K562 (cell line): ENCODE measurements at regions not wholly inside any gene's neighbourhood (a gene's known extent, or its start where the extent isn't known, plus 50 kb on each side); places are given as distances from the start of the nearest gene placed in this dataset.

Experiments
- ATAC-seq: fragments of 200-7000 bp; cut with Tn5 transposase; 3 replicates; pipeline ENCODE4 v1.9.1; 2020; ENCODE audit warnings: moderate library complexity
- BruUV-seq: library from RNA; stranded (reverse); fragments of 400-500 nt; replicated peaks from 2 replicates; lab custom pipeline; 2021; lab: Mats Ljungman, UMichigan
- CTCF ChIA-PET: fragments of 300-600 bp; formaldehyde crosslinking; extraction: SDS; loops from one replicate; lab custom pipeline; 2021; ENCODE audit warnings: low intra/inter-chr PET ratio; lab: Yijun Ruan, JAX
- POLR2A ChIA-PET: fragments of 300-600, 350-650 bp; sonication (Branson Sonifier 250); formaldehyde crosslinking; extraction: SDS; loops from one replicate; lab custom pipeline; 2021; ENCODE audit warnings: antibody characterized with exemption, inconsistent platforms; lab: Yijun Ruan, JAX
- DNase-seq, 4 experiments: peaks; one replicate each; pipeline versions ENCODE4 v3.0.0 to v3.0.0-alpha.2; 2011 to 2018; ENCODE audit warnings: low spot score in 3 of 4, mixed read lengths in 3 of 4; ENCODE audit errors: extremely low read depth in 1 of 4
- FAIRE-seq: peaks from 2 replicates; lab custom pipeline; 2011; peaks lifted over from hg19 to GRCh38; lab: Jason Lieb, UNC
- H2AFZ ChIP-seq: 2 replicates; pipeline ENCODE4 v1.6.0; 2011; ENCODE audit warnings: low read depth, low read length, control low read depth, inconsistent platforms
- H3K27ac ChIP-seq: fragments of 200-600 bp; 3 replicates; pipeline ENCODE4 v1.8.0; 2011; ENCODE audit warnings: low read depth, mild to moderate bottlenecking, control low read depth, inconsistent platforms, low read length, moderate library complexity, mixed read lengths; ENCODE audit errors: extremely low read depth
- H3K27me3 ChIP-seq, 2 experiments: fragments of 300-600 bp in 1 of 2; 2 replicates in 1 of 2; 3 replicates in 1 of 2; pipeline versions ENCODE4 v1.6.0 to v1.8.0; 2011; ENCODE audit warnings: inconsistent platforms in 2 of 2, low read length in 2 of 2, mild to moderate bottlenecking in 1 of 2, mixed read lengths in 1 of 2, moderate library complexity in 1 of 2; ENCODE audit not compliant: control insufficient read depth in 2 of 2, insufficient read depth in 2 of 2
- H3K36me3 ChIP-seq: fragments of 300-600 bp; 3 replicates; pipeline ENCODE4 v1.8.0; 2011; ENCODE audit warnings: mild to moderate bottlenecking, low read length, inconsistent platforms; ENCODE audit not compliant: control insufficient read depth, insufficient read depth
- H3K4me1 ChIP-seq, 2 experiments: fragments of 200-600 bp in 1 of 2; replicated peaks in 1 of 2; 2 replicates in 1 of 2; 3 replicates in 1 of 2; pipeline versions ENCODE4 v1.5.1 to v1.8.0; 2011; ENCODE audit warnings: inconsistent platforms in 2 of 2, low read length in 2 of 2, mild to moderate bottlenecking in 1 of 2, mixed read lengths in 1 of 2, moderate library complexity in 1 of 2; ENCODE audit not compliant: control insufficient read depth in 2 of 2, insufficient read depth in 2 of 2
- H3K4me2 ChIP-seq: 2 replicates; pipeline ENCODE4 v1.6.1; 2011; ENCODE audit warnings: low read length, control low read depth, inconsistent platforms, mixed read lengths; ENCODE audit not compliant: insufficient read depth
- H3K4me3 ChIP-seq: fragments of 200-600 bp; sonication (generic), shearing (Covaris generic); 2 replicates; pipeline ENCODE4 v1.5.1; 2016; ENCODE audit warnings: control low read depth, inconsistent platforms
- H3K79me2 ChIP-seq: fragments of 200-600 bp; 3 replicates; pipeline ENCODE4 v1.8.0; 2011; ENCODE audit warnings: low read length, inconsistent platforms; ENCODE audit not compliant: control insufficient read depth, insufficient read depth
- H3K9ac ChIP-seq, 2 experiments: 2 replicates each; pipeline versions ENCODE4 v1.6.0 to v1.6.1; 2011; ENCODE audit warnings: low read depth in 2 of 2, low read length in 2 of 2, control low read depth in 1 of 2, inconsistent platforms in 1 of 2, mild to moderate bottlenecking in 1 of 2, mixed read lengths in 1 of 2; ENCODE audit not compliant: insufficient read depth in 1 of 2
- H3K9me1 ChIP-seq: one replicate; pipeline ENCODE4 v1.6.0; 2011; ENCODE audit warnings: inconsistent platforms, mild to moderate bottlenecking, low read length, moderate library complexity; ENCODE audit not compliant: control insufficient read depth, insufficient read depth
- H3K9me3 ChIP-seq: replicated peaks from 2 replicates; pipeline ENCODE4 v1.5.1; 2011; ENCODE audit warnings: low read depth, low read length, inconsistent platforms; ENCODE audit not compliant: control insufficient read depth, insufficient read depth
- H4K20me1 ChIP-seq: replicated peaks from 2 replicates; pipeline ENCODE4 v1.6.1; 2011; ENCODE audit warnings: low read length, inconsistent platforms, mixed read lengths; ENCODE audit not compliant: control insufficient read depth, insufficient read depth
- CBX5 ChIP-seq: IDR thresholded peaks from 2 replicates; pipeline ENCODE4 v1.6.1; 2014; ENCODE audit warnings: low read depth, borderline replicate concordance
- CEBPB ChIP-seq: fragments of 450-650 bp; IDR thresholded peaks from 2 replicates; pipeline ENCODE4 v1.6.1; 2016; ENCODE audit warnings: missing genetic modification characterization, missing compliant biosample characterization
- FOXM1 ChIP-seq, 2 experiments: fragments of 450-650 bp in 1 of 2; sonication (generic) in 1 of 2; formaldehyde crosslinking in 1 of 2; IDR thresholded peaks; 2 replicates each; pipeline versions ENCODE4 v1.6.1 to v1.9.0; 2017 to 2022; ENCODE audit warnings: low read depth in 2 of 2, mild to moderate bottlenecking in 2 of 2, missing genetic modification reagents in 1 of 2, moderate library complexity in 1 of 2
- KDM1A ChIP-seq, 2 experiments: fragments of 450-650 bp; IDR thresholded peaks; 2 replicates each; pipeline ENCODE4 v1.6.1; 2016; ENCODE audit warnings: mild to moderate bottlenecking in 2 of 2
- TEAD2 ChIP-seq: fragments of 450-650 bp; IDR thresholded peaks from 2 replicates; pipeline ENCODE4 v1.6.1; 2016; ENCODE audit warnings: missing genetic modification characterization, control low read depth, missing compliant biosample characterization
- ZKSCAN1 ChIP-seq: fragments of 150-350 bp; IDR thresholded peaks from 2 replicates; pipeline ENCODE4 v1.6.1; 2016; ENCODE audit warnings: low read depth, low read length
- ZNF165 ChIP-seq: fragments of 250-450 bp; sonication (Bioruptor Pico); IDR thresholded peaks from 2 replicates; pipeline ENCODE4 v1.4.0; 2020; ENCODE audit warnings: borderline replicate concordance
- ZNF347 ChIP-seq: fragments of 450-650 bp; formaldehyde crosslinking; IDR thresholded peaks from 2 replicates; pipeline ENCODE4 v1.4.0; 2020; ENCODE audit warnings: low read depth, mild to moderate bottlenecking, moderate library complexity
- ZNF436 ChIP-seq: fragments of 250-450, 450-650 bp; sonication (Bioruptor Pico); formaldehyde crosslinking; IDR thresholded peaks from 2 replicates; pipeline ENCODE4 v1.7.0; 2020; ENCODE audit warnings: mild to moderate bottlenecking
- in situ Hi-C: fragments of 300-500 bp; cut with MboI; formaldehyde crosslinking; loops from 4 replicates; pipeline ENCODE4 v1.15.0; 2018; ENCODE audit warnings: inconsistent platforms, mixed read lengths
- intact Hi-C: fragments of 100-400 bp; cut with micrococcal nuclease; formaldehyde crosslinking; loops from 2 replicates; pipeline ENCODE4 v1.14.2; 2022
- TF ChIP-seq, protein P1 (sequence below), 2 experiments: IDR thresholded peaks in 1 of 2; conservative IDR thresholded peaks in 1 of 2; 2 replicates each; pipeline ENCODE4 v1.6.1; 2016; ENCODE audit warnings: low read depth in 2 of 2, mild to moderate bottlenecking in 1 of 2, missing compliant biosample characterization in 1 of 2, missing genetic modification characterization in 1 of 2, moderate library complexity in 1 of 2
- TF ChIP-seq, protein P2 (sequence below), 2 experiments: fragments of 450-650 bp in 1 of 2; sonication (generic) in 1 of 2; formaldehyde crosslinking; conservative IDR thresholded peaks; 2 replicates each; pipeline versions ENCODE4 v1.4.0 to v1.8.1; 2020 to 2022; ENCODE audit warnings: mild to moderate bottlenecking in 1 of 2, missing genetic modification reagents in 1 of 2
- TF ChIP-seq, protein P3 (sequence below): sonication (generic); formaldehyde crosslinking; IDR thresholded peaks from 2 replicates; pipeline ENCODE4 v1.8.0; 2022; ENCODE audit warnings: mild to moderate bottlenecking, missing genetic modification reagents
- TF ChIP-seq, protein P4 (sequence below): fragments of 450-650 bp; IDR thresholded peaks from 2 replicates; pipeline ENCODE4 v1.7.1; 2018; ENCODE audit warnings: mild to moderate bottlenecking, low read depth; ENCODE audit not compliant: partially characterized antibody

DNA sequence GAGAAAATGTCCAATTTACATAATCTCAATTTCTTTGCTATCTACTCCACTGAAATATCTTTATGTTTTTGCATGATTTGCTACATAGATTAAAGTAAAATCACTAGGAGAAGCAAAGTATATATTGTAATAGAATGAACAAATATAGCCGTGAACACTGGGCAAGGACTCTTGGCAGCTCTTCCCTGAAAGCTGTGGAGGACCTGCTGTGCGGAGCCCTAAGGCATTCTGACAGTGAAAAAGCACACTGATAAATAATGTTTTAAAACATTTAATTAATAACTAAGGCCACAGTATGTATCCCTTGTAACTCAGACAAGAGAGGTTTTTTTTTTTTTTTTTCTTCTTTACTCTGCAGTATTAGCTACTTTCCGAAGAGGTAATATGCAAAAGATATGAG is 256.1 kb upstream of the DPYD start (continued):
- TF ChIP-seq, protein P1, sequence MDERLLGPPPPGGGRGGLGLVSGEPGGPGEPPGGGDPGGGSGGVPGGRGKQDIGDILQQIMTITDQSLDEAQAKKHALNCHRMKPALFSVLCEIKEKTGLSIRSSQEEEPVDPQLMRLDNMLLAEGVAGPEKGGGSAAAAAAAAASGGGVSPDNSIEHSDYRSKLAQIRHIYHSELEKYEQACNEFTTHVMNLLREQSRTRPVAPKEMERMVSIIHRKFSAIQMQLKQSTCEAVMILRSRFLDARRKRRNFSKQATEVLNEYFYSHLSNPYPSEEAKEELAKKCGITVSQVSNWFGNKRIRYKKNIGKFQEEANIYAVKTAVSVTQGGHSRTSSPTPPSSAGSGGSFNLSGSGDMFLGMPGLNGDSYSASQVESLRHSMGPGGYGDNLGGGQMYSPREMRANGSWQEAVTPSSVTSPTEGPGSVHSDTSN (CRISPR knock-in tag; IDR thresholded peaks at IDR 0.05; ENCODE audit: low read depth): no peak
- TF ChIP-seq, protein P1 (tag; conservative IDR thresholded peaks at IDR 0.05; ENCODE audit: low read depth): no peak
- TF ChIP-seq ZNF165 (CRISPR knock-in tag): no peak
- TF ChIP-seq FOXM1 (IDR thresholded peaks at IDR 0.05; ENCODE audit: low read depth): no peak
- TF ChIP-seq FOXM1 (CRISPR knock-in tag; IDR thresholded peaks at IDR 0.05; ENCODE audit: low read depth): no peak
- TF ChIP-seq, protein P2, sequence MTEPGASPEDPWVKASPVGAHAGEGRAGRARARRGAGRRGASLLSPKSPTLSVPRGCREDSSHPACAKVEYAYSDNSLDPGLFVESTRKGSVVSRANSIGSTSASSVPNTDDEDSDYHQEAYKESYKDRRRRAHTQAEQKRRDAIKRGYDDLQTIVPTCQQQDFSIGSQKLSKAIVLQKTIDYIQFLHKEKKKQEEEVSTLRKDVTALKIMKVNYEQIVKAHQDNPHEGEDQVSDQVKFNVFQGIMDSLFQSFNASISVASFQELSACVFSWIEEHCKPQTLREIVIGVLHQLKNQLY (CRISPR knock-in tag; conservative IDR thresholded peaks at IDR 0.05): no peak
- TF ChIP-seq ZNF436: no peak
- no peak for TF ChIP-seq ZNF347 (CRISPR knock-in tag)
- TF ChIP-seq CEBPB (tag): no peak

DNA sequence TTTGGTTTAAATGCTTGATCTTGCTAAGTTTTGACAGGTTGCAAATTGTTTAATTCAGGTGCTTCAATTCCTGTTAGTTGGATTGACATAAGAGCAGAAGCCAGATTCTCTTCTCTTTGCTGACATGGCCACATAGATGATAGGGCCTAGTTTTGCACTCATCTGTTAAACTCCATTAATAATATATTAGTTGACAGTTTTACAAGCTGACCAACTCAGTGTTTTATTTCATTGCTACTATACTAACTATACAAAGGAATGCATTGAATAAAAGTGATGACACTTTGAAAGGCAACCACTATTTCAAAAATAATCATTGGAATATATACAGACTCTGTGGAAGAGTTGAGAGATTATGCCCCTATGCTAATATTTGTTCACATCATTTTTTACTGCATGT is 255.6 kb upstream of the DPYD start:
- no peak for ATAC-seq
- no peaks in the 10 kb centered on the region for H4K20me1 ChIP-seq
- H3K4me3 ChIP-seq: no peak overlapping the region
- no peaks in the 10 kb centered on the region for H3K27me3 ChIP-seq
- ChIA-PET CTCF (no interaction called here), POLR2A (no interaction called here)
- intact Hi-C loops (no loop called here), in situ Hi-C loops (no loop called here)
- no peak overlapping the region for H3K4me2 ChIP-seq
- H3K36me3 ChIP-seq: no peaks in the 10 kb centered on the region
- H2AFZ ChIP-seq: no peak overlapping the region
- no TSS peak for BruUV-seq
- FAIRE-seq: no peak
- no peaks in the 10 kb centered on the region for H3K9me3 ChIP-seq
- H3K4me1 ChIP-seq: no peaks in the 10 kb centered on the region
- DNase-seq: no peak
- no peaks in the 10 kb centered on the region for H3K79me2 ChIP-seq
- no peak overlapping the region for H3K27ac ChIP-seq
- H3K9me1 ChIP-seq: no peaks in the 10 kb centered on the region
- no peak overlapping the region for H3K9ac ChIP-seq
- TF ChIP-seq ZKSCAN1 (no peak), CBX5 (no peak), KDM1A (IDR thresholded peaks at IDR 0.05) (no peak), TEAD2 (tag) (no peak)
- TF ChIP-seq, protein P3, sequence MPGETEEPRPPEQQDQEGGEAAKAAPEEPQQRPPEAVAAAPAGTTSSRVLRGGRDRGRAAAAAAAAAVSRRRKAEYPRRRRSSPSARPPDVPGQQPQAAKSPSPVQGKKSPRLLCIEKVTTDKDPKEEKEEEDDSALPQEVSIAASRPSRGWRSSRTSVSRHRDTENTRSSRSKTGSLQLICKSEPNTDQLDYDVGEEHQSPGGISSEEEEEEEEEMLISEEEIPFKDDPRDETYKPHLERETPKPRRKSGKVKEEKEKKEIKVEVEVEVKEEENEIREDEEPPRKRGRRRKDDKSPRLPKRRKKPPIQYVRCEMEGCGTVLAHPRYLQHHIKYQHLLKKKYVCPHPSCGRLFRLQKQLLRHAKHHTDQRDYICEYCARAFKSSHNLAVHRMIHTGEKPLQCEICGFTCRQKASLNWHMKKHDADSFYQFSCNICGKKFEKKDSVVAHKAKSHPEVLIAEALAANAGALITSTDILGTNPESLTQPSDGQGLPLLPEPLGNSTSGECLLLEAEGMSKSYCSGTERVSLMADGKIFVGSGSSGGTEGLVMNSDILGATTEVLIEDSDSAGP: no peak
- TF ChIP-seq, protein P4, sequence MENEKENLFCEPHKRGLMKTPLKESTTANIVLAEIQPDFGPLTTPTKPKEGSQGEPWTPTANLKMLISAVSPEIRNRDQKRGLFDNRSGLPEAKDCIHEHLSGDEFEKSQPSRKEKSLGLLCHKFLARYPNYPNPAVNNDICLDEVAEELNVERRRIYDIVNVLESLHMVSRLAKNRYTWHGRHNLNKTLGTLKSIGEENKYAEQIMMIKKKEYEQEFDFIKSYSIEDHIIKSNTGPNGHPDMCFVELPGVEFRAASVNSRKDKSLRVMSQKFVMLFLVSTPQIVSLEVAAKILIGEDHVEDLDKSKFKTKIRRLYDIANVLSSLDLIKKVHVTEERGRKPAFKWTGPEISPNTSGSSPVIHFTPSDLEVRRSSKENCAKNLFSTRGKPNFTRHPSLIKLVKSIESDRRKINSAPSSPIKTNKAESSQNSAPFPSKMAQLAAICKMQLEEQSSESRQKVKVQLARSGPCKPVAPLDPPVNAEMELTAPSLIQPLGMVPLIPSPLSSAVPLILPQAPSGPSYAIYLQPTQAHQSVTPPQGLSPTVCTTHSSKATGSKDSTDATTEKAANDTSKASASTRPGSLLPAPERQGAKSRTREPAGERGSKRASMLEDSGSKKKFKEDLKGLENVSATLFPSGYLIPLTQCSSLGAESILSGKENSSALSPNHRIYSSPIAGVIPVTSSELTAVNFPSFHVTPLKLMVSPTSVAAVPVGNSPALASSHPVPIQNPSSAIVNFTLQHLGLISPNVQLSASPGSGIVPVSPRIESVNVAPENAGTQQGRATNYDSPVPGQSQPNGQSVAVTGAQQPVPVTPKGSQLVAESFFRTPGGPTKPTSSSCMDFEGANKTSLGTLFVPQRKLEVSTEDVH: no peak
